HepG2 (cell line): ENCODE measurements at regions not wholly inside any gene's neighbourhood (a gene's known extent, or its start where the extent isn't known, plus 50 kb on each side); places are given as distances from the start of the nearest gene placed in this dataset.

ENCODE experiments used
- GABPB1 ChIP-seq: IDR thresholded peaks from 2 replicates; pipeline ENCODE4 v1.6.1; 2016; ENCODE audit warnings: mild to moderate bottlenecking, missing genetic modification reagents, moderate library complexity, missing compliant biosample characterization
- ZBTB33 ChIP-seq: sonication (generic); formaldehyde crosslinking; IDR thresholded peaks from 2 replicates; pipeline ENCODE4 v1.4.0; 2020; ENCODE audit warnings: missing genetic modification reagents
- ZNF318 ChIP-seq: sonication (generic); formaldehyde crosslinking; IDR thresholded peaks from 2 replicates; pipeline ENCODE4 v1.4.0; 2020; ENCODE audit warnings: mild to moderate bottlenecking, missing genetic modification reagents

GRCh38 chr12:98291828-98292227 lies 223.6 kb upstream of the TMPO start (continued):
- no peak for TF ChIP-seq ZNF318 (CRISPR knock-in tag)
- no peak for TF ChIP-seq GABPB1
- TF ChIP-seq ZBTB33 (CRISPR knock-in tag) = no peak
